HepG2 (cell line): ENCODE measurements at regions not wholly inside any gene's neighbourhood (a gene's known extent, or its start where the extent isn't known, plus 50 kb on each side); places are given as distances from the start of the nearest gene placed in this dataset.

Experiments
- ATAC-seq: fragments of 200-7000 bp; cut with Tn5 transposase; 3 replicates; pipeline ENCODE4 v1.9.1; 2020; ENCODE audit warnings: mild to moderate bottlenecking, moderate library complexity
- BruUV-seq: library from RNA; stranded (reverse); fragments of 400-500 nt; replicated peaks from 2 replicates; lab custom pipeline; 2021; lab: Mats Ljungman, UMichigan
- CTCF ChIA-PET: fragments of 300-600 bp; formaldehyde crosslinking; extraction: SDS; loops from one replicate; lab custom pipeline; 2021; ENCODE audit warnings: low total read pairs, inconsistent platforms, low intra/inter-chr PET ratio; lab: Yijun Ruan, JAX
- POLR2A ChIA-PET: fragments of 350-600 bp; sonication (Branson Sonifier 250); formaldehyde crosslinking; loops from one replicate; lab custom pipeline; 2020; ENCODE audit warnings: antibody characterized with exemption, inconsistent platforms; lab: Yijun Ruan, JAX
- DNase-seq: peaks from one replicate; pipeline ENCODE4 v3.0.0-alpha.2; 2015; ENCODE audit warnings: low spot score
- FAIRE-seq: peaks from 3 replicates; lab custom pipeline; 2011; peaks lifted over from hg19 to GRCh38; lab: Jason Lieb, UNC
- H2AFZ ChIP-seq: one replicate; pipeline ENCODE4 v1.6.1; 2011; ENCODE audit warnings: low read length, inconsistent platforms
- H3K27ac ChIP-seq: fragments of 300-600 bp; 3 replicates; pipeline ENCODE4 v1.8.0; 2011; ENCODE audit warnings: mixed run types, mild to moderate bottlenecking, mixed read lengths, low read length, inconsistent platforms; ENCODE audit not compliant: insufficient read depth; ENCODE audit errors: extremely low read length
- H3K27me3 ChIP-seq, 2 experiments: fragments of 200-600 bp in 1 of 2; 2 replicates in 1 of 2; 3 replicates in 1 of 2; pipeline versions ENCODE4 v1.6.0 to v1.8.0; 2011; ENCODE audit warnings: low read length in 2 of 2, mild to moderate bottlenecking in 2 of 2, moderate library complexity in 2 of 2, inconsistent platforms in 1 of 2; ENCODE audit not compliant: insufficient read depth in 2 of 2, control insufficient read depth in 1 of 2
- H3K36me3 ChIP-seq, 2 experiments: fragments of 200-600 bp in 1 of 2; replicated peaks in 1 of 2; 2 replicates in 1 of 2; 3 replicates in 1 of 2; pipeline versions ENCODE4 v1.5.1 to v1.8.0; 2011; ENCODE audit warnings: low read length in 2 of 2, inconsistent platforms in 1 of 2; ENCODE audit not compliant: insufficient read depth in 2 of 2, control insufficient read depth in 1 of 2
- H3K4me1 ChIP-seq: 2 replicates; pipeline ENCODE4 v1.5.1; 2012; ENCODE audit warnings: low read length, inconsistent platforms; ENCODE audit not compliant: insufficient read depth
- H3K4me2 ChIP-seq: 2 replicates; pipeline ENCODE4 v1.6.0; 2011; ENCODE audit warnings: low read depth, low read length, inconsistent platforms
- H3K4me3 ChIP-seq, 3 experiments: fragments of 200-600 bp in 1 of 3; sonication (generic), shearing (Covaris generic) in 1 of 3; replicated peaks in 1 of 3; 2 replicates each; pipeline ENCODE4 v1.5.1; 2011 to 2016; ENCODE audit warnings: low read length in 3 of 3, inconsistent platforms in 2 of 3, low read depth in 2 of 3, mild to moderate bottlenecking in 2 of 3, control low read depth in 1 of 3, mixed read lengths in 1 of 3; ENCODE audit not compliant: insufficient read depth in 1 of 3
- H3K79me2 ChIP-seq: one replicate; pipeline ENCODE4 v1.6.1; 2011; ENCODE audit warnings: low read length, inconsistent platforms; ENCODE audit not compliant: insufficient read depth
- H3K9ac ChIP-seq: 2 replicates; pipeline ENCODE4 v1.6.0; 2011; ENCODE audit warnings: mild to moderate bottlenecking, low read depth, low read length, inconsistent platforms; ENCODE audit not compliant: insufficient read depth
- H3K9me3 ChIP-seq: 2 replicates; pipeline ENCODE4 v1.5.1; 2012; ENCODE audit warnings: mild to moderate bottlenecking, low read length
- H4K20me1 ChIP-seq: 2 replicates; pipeline ENCODE4 v1.6.0; 2011; ENCODE audit warnings: inconsistent platforms, mild to moderate bottlenecking, low read length, moderate library complexity; ENCODE audit not compliant: insufficient read depth
- HHEX ChIP-seq: IDR thresholded peaks from 2 replicates; pipeline ENCODE4 v1.6.1; 2016; ENCODE audit warnings: control low read depth
- ZNF776 ChIP-seq: sonication (generic); formaldehyde crosslinking; IDR thresholded peaks from 2 replicates; pipeline ENCODE4 v1.4.0; 2020; ENCODE audit warnings: mild to moderate bottlenecking, missing genetic modification reagents
- WGBS: methylation state at CpG from one replicate; pipeline ENCODE4 v1.1.6; 2017; ENCODE audit warnings: low lambda C conversion rate; 5-methylcytosine and 5-hydroxymethylcytosine counted together
- in situ Hi-C: cut with HindIII; loops from 2 replicates; pipeline ENCODE4 v1.10.0; 2017; ENCODE audit warnings: low pct_unique_long_range_greater_than_20kb; ENCODE audit not compliant: extremely low pct_ligation_motif_present
- intact Hi-C: fragments of 100-400 bp; cut with micrococcal nuclease; formaldehyde crosslinking; loops from one replicate; pipeline ENCODE4 v1.10.0; 2022; ENCODE audit not compliant: unreplicated experiment
- TF ChIP-seq, protein P1 (sequence below): fragments of 450-650 bp; IDR thresholded peaks from 2 replicates; pipeline ENCODE4 v1.6.1; 2016

DNA sequence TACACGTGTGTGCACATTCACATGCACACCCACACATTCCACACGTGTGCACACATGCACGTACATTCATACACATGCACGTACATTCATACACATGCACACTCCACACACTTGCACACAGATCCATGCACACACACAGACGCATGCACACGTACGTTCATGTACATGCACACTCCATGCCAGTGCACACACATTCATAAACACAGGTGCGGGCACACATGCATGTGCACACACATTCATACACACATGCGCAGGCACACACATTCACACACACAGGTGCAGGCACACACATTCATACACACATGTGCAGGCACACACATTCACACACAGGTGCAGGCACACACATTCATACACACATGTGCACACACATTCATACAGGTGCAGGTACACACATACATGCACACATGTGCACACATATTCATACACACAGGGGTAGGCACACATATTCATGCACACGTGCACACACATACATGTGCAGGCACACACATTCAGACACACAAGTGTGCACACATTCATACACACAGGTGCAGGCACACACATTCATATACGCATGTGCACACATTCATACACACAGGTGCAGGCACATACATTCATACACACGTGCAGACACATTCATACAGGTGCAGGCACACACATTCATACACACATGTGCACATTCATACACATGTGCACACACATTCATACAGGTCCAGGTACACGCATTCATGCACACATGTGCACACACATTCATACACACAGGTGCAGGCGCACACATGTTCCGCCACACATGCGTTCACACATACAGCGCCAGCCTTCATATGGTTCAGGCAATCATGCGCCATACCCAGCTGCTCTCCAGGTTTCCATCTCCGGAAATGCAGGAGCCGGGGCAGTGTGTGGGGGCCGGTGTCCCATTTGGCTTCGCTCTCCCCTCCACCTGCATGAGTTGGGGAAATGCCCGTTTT lies 124.8 kb downstream of the HMX1 start:
- Histone ChIP-seq H3K9ac (no peak overlapping the region), H3K27me3 (peaks cover 0 to 10% of the 10 kb centered on the region in 2 experiments; a peak in 3 of 5 replicates), H3K79me2 (no peaks in the 10 kb centered on the region), H4K20me1 (no peaks in the 10 kb centered on the region)
- ATAC-seq = no peak
- intact Hi-C loops = no loop called here
- in situ Hi-C loops = no loop called here
- no TSS peak for BruUV-seq
- WGBS = 66% methylated on average over 22 of the region's 23 CpGs
- CTCF ChIA-PET = no interaction called here
- no peak for TF ChIP-seq HHEX (CRISPR knock-in tag)
- TF ChIP-seq, protein P1, sequence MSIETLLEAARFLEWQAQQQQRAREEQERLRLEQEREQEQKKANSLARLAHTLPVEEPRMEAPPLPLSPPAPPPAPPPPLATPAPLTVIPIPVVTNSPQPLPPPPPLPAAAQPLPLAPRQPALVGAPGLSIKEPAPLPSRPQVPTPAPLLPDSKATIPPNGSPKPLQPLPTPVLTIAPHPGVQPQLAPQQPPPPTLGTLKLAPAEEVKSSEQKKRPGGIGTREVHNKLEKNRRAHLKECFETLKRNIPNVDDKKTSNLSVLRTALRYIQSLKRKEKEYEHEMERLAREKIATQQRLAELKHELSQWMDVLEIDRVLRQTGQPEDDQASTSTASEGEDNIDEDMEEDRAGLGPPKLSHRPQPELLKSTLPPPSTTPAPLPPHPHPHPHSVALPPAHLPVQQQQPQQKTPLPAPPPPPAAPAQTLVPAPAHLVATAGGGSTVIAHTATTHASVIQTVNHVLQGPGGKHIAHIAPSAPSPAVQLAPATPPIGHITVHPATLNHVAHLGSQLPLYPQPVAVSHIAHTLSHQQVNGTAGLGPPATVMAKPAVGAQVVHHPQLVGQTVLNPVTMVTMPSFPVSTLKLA = peak; percentile 88
- TF ChIP-seq, all 625 proteins: peak for 1
- no peak overlapping the region for H3K27ac ChIP-seq
- H3K4me2 ChIP-seq = no peak overlapping the region
- FAIRE-seq (no peak), DNase-seq (no peak)
- POLR2A ChIA-PET = no interaction called here
- no peaks in the 10 kb centered on the region for H3K4me1 ChIP-seq
- no peaks in the 10 kb centered on the region for H3K9me3 ChIP-seq
- no peaks in the 10 kb centered on the region for H3K36me3 ChIP-seq
- H2AFZ ChIP-seq = no peak overlapping the region
- no peak overlapping the region for H3K4me3 ChIP-seq

- intact Hi-C loops = no loop called here
- ChIA-PET POLR2A (no interaction called here), CTCF (no interaction called here)
- no peak overlapping the region for H3K9ac ChIP-seq
- ATAC-seq (no peak), FAIRE-seq (no peak)
- H3K27me3 ChIP-seq = peaks cover 0 to 10% of the 10 kb centered on the region in 2 experiments; a peak in 3 of 5 replicates
- H3K27ac ChIP-seq = no peak overlapping the region
- H3K4me2 ChIP-seq = no peak overlapping the region
- no peak overlapping the region for H2AFZ ChIP-seq
- BruUV-seq = no TSS peak
- H3K4me1 ChIP-seq = no peaks in the 10 kb centered on the region
- no peaks in the 10 kb centered on the region for H4K20me1 ChIP-seq
- no peaks in the 10 kb centered on the region for H3K9me3 ChIP-seq
- in situ Hi-C loops = no loop called here
- no peak overlapping the region for H3K4me3 ChIP-seq
- no peak for TF ChIP-seq ZNF776 (CRISPR knock-in tag)
- TF ChIP-seq, all 625 proteins: peak for 0
- no peaks in the 10 kb centered on the region for H3K36me3 ChIP-seq
- 9% methylated on average over 14 of the region's 14 CpGs for WGBS
- DNase-seq = no peak
- no peaks in the 10 kb centered on the region for H3K79me2 ChIP-seq
These were observed 125.8 kb downstream of the HMX1 start for GRCh38 chr4:8745826-8746225.
